C4-2B (cell line): ENCODE measurements at regions not wholly inside any gene's neighbourhood (a gene's known extent, or its start where the extent isn't known, plus 50 kb on each side); places are given as distances from the start of the nearest gene placed in this dataset.
"Not testable (repeated sequence)": the region's sequence is repeated elsewhere in the genome, so short reads cannot be mapped to it uniquely, and the experiment has no call there.

Experiments
- CTCF ChIP-seq: fragments of 450-650 bp; conservative IDR thresholded peaks from 2 replicates; pipeline ENCODE4 v1.5.1; 2017; ENCODE audit warnings: mild to moderate bottlenecking
- ZFX ChIP-seq: fragments of 450-650 bp; IDR thresholded peaks from 2 replicates; pipeline ENCODE4 v1.6.1; 2017

DNA sequence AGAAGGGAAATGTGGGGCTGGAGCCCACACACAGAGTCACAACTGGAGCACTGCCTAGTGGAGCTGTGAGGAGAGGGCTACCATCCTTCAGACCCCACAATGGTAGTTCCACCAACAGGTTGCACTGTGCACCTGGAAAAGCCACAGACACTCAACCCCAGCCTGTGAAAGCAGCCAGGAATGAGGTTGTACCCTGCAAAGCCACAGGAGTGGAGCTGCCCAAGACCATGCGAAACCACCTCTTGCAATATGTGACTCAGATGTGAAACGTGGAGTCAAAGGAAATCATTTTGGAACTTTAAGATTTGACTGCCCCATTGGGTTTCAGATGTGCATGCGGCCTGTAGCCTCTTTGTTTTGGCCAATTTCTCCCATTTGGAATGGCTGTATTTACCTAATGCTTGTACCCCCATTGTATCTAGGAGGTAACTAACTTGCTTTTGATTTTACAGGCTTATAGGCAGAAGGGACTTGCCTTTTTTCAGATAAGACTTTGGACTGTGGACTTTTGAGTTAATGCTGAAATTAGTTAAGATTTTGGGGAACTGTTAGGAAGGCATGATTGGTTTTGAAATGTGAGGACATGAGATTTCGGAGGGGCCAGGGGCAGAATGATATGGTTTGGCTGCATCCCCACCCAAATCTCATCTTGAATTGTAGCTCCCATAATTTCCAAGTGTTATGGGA, 348.9 kb upstream of the RPS23 start:
- TF ChIP-seq CTCF, ZFX: not testable (repeated sequence)
